ENCODE measurements at regions not wholly inside any gene's neighbourhood (a gene's known extent, or its start where the extent isn't known, plus 50 kb on each side); places are given as distances from the start of the nearest gene placed in this dataset.
"Not testable (repeated sequence)": the region's sequence is repeated elsewhere in the genome, so short reads cannot be mapped to it uniquely, and the experiment has no call there.

- CTCF ChIA-PET: interaction anchor here (1.4 to 3.8 kb wide), 4 partner anchors 10 to 180 kb away, joined by 4 to 17 read pairs (median 6); no protein-coding TSS in a partner anchor
- no peak for TF ChIP-seq CTCF (IDR thresholded peaks at IDR 0.05; ENCODE audit: insufficient read depth, low read length, missing control alignments)
- DNase-seq (ENCODE audit: low read depth, low spot score): no peak
- no peak overlapping the region for H3K4me3 ChIP-seq (ENCODE audit: low read depth, low read length)
- POLR2A ChIA-PET: no interaction called here
Measured at GRCh38 chr2:55781542-55781941, 87.9 kb upstream of the PNPT1 start.

GRCh38 chr2:55780697-55781096 lies 87.1 kb upstream of the PNPT1 start:
- no peak for TF ChIP-seq CTCF (IDR thresholded peaks at IDR 0.05; ENCODE audit: insufficient read depth, low read length, missing control alignments)
- DNase-seq (ENCODE audit: low read depth, low spot score): no peak
- H3K4me3 ChIP-seq (ENCODE audit: low read depth, low read length): no peak overlapping the region
- POLR2A ChIA-PET: interaction anchor here (0.6 kb wide), 1 partner anchor 28 kb away, joined by 3 read pairs; no protein-coding TSS in a partner anchor
- CTCF ChIA-PET: interaction anchor here (1.2 to 3.8 kb wide), 5 partner anchors 9 to 184 kb away, joined by 4 to 17 read pairs (median 6); no protein-coding TSS in a partner anchor

GRCh38 chr2:55779459-55780421 lies 86.1 kb upstream of the PNPT1 start:
- no peak for TF ChIP-seq CTCF (IDR thresholded peaks at IDR 0.05; ENCODE audit: insufficient read depth, low read length, missing control alignments)
- POLR2A ChIA-PET: no interaction called here
- CTCF ChIA-PET: interaction anchor here (1.2 to 3.8 kb wide), 5 partner anchors 8 to 185 kb away, joined by 4 to 17 read pairs (median 6); no protein-coding TSS in a partner anchor
- no peak overlapping the region for H3K4me3 ChIP-seq (ENCODE audit: low read depth, low read length)
- DNase-seq (ENCODE audit: low read depth, low spot score): no peak

- CTCF ChIA-PET: interaction anchor here (1.1 to 2.7 kb wide), 6 partner anchors 9 to 233 kb away, joined by 3 to 10 read pairs (median 5); no protein-coding TSS in a partner anchor
Measured at GRCh38 chr2:55776966-55777365, 83.3 kb upstream of the PNPT1 start.

GRCh38 chr2:55776479-55776878 lies 82.8 kb upstream of the PNPT1 start:
- POLR2A ChIA-PET: no interaction called here
- H3K4me3 ChIP-seq (ENCODE audit: low read depth, low read length): no peak overlapping the region
- no peak for DNase-seq (ENCODE audit: low read depth, low spot score)
- no peak for TF ChIP-seq CTCF (IDR thresholded peaks at IDR 0.05; ENCODE audit: insufficient read depth, low read length, missing control alignments)
- CTCF ChIA-PET: interaction anchor here (1.2 to 2.7 kb wide), 4 partner anchors 59 to 233 kb away, joined by 3 to 10 read pairs (median 6); no protein-coding TSS in a partner anchor

More at GRCh38 chr2:55776966-55777365, 83.3 kb upstream of the PNPT1 start:
- POLR2A ChIA-PET: no interaction called here
- H3K4me3 ChIP-seq (ENCODE audit: low read depth, low read length): no peak overlapping the region
- no peak for DNase-seq (ENCODE audit: low read depth, low spot score)
- no peak for TF ChIP-seq CTCF (IDR thresholded peaks at IDR 0.05; ENCODE audit: insufficient read depth, low read length, missing control alignments)

GRCh38 chr2:55775828-55776227 lies 82.2 kb upstream of the PNPT1 start:
- H3K4me3 ChIP-seq (ENCODE audit: low read depth, low read length): no peak overlapping the region
- ChIA-PET POLR2A (no interaction called here), CTCF (interaction anchor here (1.5 to 1.9 kb wide), 2 partner anchors 186 to 234 kb away, joined by 5 to 7 read pairs; no protein-coding TSS in a partner anchor)
- no peak for DNase-seq (ENCODE audit: low read depth, low spot score)
- TF ChIP-seq CTCF (IDR thresholded peaks at IDR 0.05; ENCODE audit: insufficient read depth, low read length, missing control alignments): no peak

GRCh38 chr2:55773651-55774050 lies 80.0 kb upstream of the PNPT1 start:
- POLR2A ChIA-PET; CTCF ChIA-PET; H3K4me3 ChIP-seq (ENCODE audit: low read depth, low read length); DNase-seq (ENCODE audit: low read depth, low spot score): not testable (repeated sequence)

Measured in AG04449 (cell line).